ENCODE measurements at regions not wholly inside any gene's neighbourhood (a gene's known extent, or its start where the extent isn't known, plus 50 kb on each side); places are given as distances from the start of the nearest gene placed in this dataset.

DNA sequence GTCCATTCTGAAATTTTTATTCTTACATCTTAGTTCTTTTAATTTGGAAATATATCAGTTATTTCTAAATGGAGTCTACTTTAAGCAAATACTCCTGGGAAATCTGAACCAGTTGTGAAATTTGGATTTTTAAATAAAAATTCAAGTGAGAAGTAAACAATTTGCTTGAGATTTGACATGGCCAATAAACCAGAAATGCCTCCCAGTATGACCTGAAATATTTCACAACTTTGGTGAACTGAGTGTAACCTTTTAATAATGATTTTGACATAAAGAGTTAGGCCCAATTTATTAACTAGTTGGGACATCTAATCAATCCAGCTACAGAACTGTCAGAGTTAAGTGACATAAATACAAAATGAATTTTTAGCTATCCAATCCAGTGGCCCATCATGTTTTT lies 192.0 kb downstream of the ZC3H11B start:
- no peak for TF ChIP-seq EZH2phosphoT487 (IDR thresholded peaks at IDR 0.05; ENCODE audit: borderline replicate concordance, low read length)
- TF ChIP-seq EZH2 (IDR thresholded peaks at IDR 0.05; ENCODE audit: low read length, unreplicated experiment), result no peak
- TF ChIP-seq, protein P1, sequence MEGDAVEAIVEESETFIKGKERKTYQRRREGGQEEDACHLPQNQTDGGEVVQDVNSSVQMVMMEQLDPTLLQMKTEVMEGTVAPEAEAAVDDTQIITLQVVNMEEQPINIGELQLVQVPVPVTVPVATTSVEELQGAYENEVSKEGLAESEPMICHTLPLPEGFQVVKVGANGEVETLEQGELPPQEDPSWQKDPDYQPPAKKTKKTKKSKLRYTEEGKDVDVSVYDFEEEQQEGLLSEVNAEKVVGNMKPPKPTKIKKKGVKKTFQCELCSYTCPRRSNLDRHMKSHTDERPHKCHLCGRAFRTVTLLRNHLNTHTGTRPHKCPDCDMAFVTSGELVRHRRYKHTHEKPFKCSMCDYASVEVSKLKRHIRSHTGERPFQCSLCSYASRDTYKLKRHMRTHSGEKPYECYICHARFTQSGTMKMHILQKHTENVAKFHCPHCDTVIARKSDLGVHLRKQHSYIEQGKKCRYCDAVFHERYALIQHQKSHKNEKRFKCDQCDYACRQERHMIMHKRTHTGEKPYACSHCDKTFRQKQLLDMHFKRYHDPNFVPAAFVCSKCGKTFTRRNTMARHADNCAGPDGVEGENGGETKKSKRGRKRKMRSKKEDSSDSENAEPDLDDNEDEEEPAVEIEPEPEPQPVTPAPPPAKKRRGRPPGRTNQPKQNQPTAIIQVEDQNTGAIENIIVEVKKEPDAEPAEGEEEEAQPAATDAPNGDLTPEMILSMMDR (conservative IDR thresholded peaks at IDR 0.05; ENCODE audit: low read depth, low read length), result no peak
- Histone ChIP-seq H3K9ac (ENCODE audit: low read length) (no peak overlapping the region), H2AFZ (ENCODE audit: low read length) (no peak overlapping the region), H3K4me2 (ENCODE audit: low read length) (no peak overlapping the region), H3K27me3 (ENCODE audit: low read length) (no peaks in the 10 kb centered on the region), H3K9me3 (ENCODE audit: low read length) (no peaks in the 10 kb centered on the region), H3F3A (ENCODE audit: low read length, unreplicated experiment) (no peaks in the 10 kb centered on the region), H3K79me2 (ENCODE audit: low read length) (no peaks in the 10 kb centered on the region), H3K4me1 (ENCODE audit: insufficient read depth, low read length) (peaks cover 22% of the 10 kb centered on the region), H3K36me3 (ENCODE audit: low read depth, low read length) (no peaks in the 10 kb centered on the region), H3K9me2 (replicated peaks; ENCODE audit: low read length) (no peaks in the 10 kb centered on the region), H3K4me3 (ENCODE audit: low read length) (no peak overlapping the region), H4K20me1 (ENCODE audit: low read length) (no peaks in the 10 kb centered on the region), H3K27ac (ENCODE audit: low read length) (no peak overlapping the region)
- CTCF ChIA-PET, result no interaction called here
- DNase-seq (no peak), ATAC-seq (no peak)
- no TSS peak for BruUV-seq (replicated peaks)
- intact Hi-C loops (cut with micrococcal nuclease), result no loop called here
- POLR2A ChIA-PET (ENCODE audit: unreplicated experiment), result no interaction called here

DNA sequence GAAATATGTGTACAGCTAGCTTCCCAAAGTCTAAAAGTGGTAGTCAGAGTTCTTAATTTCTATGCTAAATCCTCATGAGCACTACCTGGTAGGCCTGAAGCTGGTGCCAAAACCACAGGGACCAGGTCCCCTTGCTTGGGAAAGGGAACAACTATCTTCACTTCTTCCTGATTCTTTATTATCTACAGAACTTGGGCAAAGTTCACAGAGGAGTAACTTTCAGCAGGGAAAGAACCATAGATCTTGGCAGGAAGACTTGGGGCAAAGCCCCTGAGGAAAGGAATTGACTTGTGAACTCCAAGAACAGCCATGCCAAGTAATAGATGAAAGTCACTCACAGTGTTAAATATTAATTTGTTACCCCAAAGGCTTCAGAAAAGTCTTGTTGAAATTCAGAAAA lies 193.0 kb downstream of the ZC3H11B start:
- H3K9me3 ChIP-seq (ENCODE audit: low read length), result no peaks in the 10 kb centered on the region
- H3K9me2 ChIP-seq (replicated peaks; ENCODE audit: low read length), result no peaks in the 10 kb centered on the region
- H3K27ac ChIP-seq (ENCODE audit: low read length), result no peak overlapping the region
- DNase-seq (no peak), ATAC-seq (no peak)
- POLR2A ChIA-PET (ENCODE audit: unreplicated experiment), result no interaction called here
- CTCF ChIA-PET, result no interaction called here
- H4K20me1 ChIP-seq (ENCODE audit: low read length), result no peaks in the 10 kb centered on the region
- no peaks in the 10 kb centered on the region for H3K27me3 ChIP-seq (ENCODE audit: low read length)
- H3K79me2 ChIP-seq (ENCODE audit: low read length), result no peaks in the 10 kb centered on the region
- H3K4me2 ChIP-seq (ENCODE audit: low read length), result no peak overlapping the region
- H3K9ac ChIP-seq (ENCODE audit: low read length), result no peak overlapping the region
- TF ChIP-seq EZH2phosphoT487 (IDR thresholded peaks at IDR 0.05; ENCODE audit: borderline replicate concordance, low read length) (no peak), EZH2 (IDR thresholded peaks at IDR 0.05; ENCODE audit: low read length, unreplicated experiment) (no peak)
- TF ChIP-seq, protein P1 (conservative IDR thresholded peaks at IDR 0.05; ENCODE audit: low read depth, low read length), result no peak
- H3F3A ChIP-seq (ENCODE audit: low read length, unreplicated experiment), result no peaks in the 10 kb centered on the region
- no peak overlapping the region for H2AFZ ChIP-seq (ENCODE audit: low read length)
- no peak overlapping the region for H3K4me3 ChIP-seq (ENCODE audit: low read length)
- peaks cover 22% of the 10 kb centered on the region for H3K4me1 ChIP-seq (ENCODE audit: insufficient read depth, low read length)
- intact Hi-C loops (cut with micrococcal nuclease), result loop anchor here (5.0 kb wide), 1 partner anchor 1088 kb away; no protein-coding TSS in a partner anchor
- no peaks in the 10 kb centered on the region for H3K36me3 ChIP-seq (ENCODE audit: low read depth, low read length)
- no TSS peak for BruUV-seq (replicated peaks)

DNA sequence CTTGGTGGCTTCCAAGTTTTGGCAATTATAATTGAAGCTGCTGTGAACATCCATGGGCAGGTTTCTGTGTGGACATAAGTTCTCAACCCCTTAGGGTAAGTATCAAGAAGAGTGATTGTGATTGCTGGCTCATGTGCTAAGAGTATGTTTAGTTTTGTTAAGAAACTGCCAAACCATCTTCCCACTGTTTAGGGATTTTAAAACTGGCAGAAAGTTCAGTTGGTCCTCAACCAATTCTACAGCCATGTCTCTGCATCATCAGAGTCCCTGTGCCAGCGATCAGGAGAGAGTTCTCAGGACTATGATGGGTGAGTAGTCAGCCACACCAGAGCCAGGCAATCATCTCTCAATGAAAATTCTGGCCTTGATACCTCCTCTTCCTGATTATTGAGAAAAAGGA lies 193.8 kb downstream of the ZC3H11B start:
- peaks cover 28% of the 10 kb centered on the region for H3K4me1 ChIP-seq (ENCODE audit: insufficient read depth, low read length)
- H4K20me1 ChIP-seq (ENCODE audit: low read length), result no peaks in the 10 kb centered on the region
- DNase-seq, result no peak
- H3K27ac ChIP-seq (ENCODE audit: low read length), result no peak overlapping the region
- H3K9ac ChIP-seq (ENCODE audit: low read length), result no peak overlapping the region
- no peak overlapping the region for H3K4me2 ChIP-seq (ENCODE audit: low read length)
- no peak overlapping the region for H2AFZ ChIP-seq (ENCODE audit: low read length)
- TF ChIP-seq EZH2 (IDR thresholded peaks at IDR 0.05; ENCODE audit: low read length, unreplicated experiment) (no peak), EZH2phosphoT487 (IDR thresholded peaks at IDR 0.05; ENCODE audit: borderline replicate concordance, low read length) (no peak)
- TF ChIP-seq, protein P1 (conservative IDR thresholded peaks at IDR 0.05; ENCODE audit: low read depth, low read length), result no peak
- no peak overlapping the region for H3K4me3 ChIP-seq (ENCODE audit: low read length)
- ATAC-seq, result no peak
- H3F3A ChIP-seq (ENCODE audit: low read length, unreplicated experiment), result no peaks in the 10 kb centered on the region
- no peaks in the 10 kb centered on the region for H3K9me2 ChIP-seq (replicated peaks; ENCODE audit: low read length)
- no peaks in the 10 kb centered on the region for H3K36me3 ChIP-seq (ENCODE audit: low read depth, low read length)
- H3K9me3 ChIP-seq (ENCODE audit: low read length), result no peaks in the 10 kb centered on the region
- intact Hi-C loops (cut with micrococcal nuclease), result loop anchor here (5.0 kb wide), 1 partner anchor 1087 kb away; no protein-coding TSS in a partner anchor
- no peaks in the 10 kb centered on the region for H3K79me2 ChIP-seq (ENCODE audit: low read length)
- no TSS peak for BruUV-seq (replicated peaks)
- CTCF ChIA-PET, result no interaction called here
- POLR2A ChIA-PET (ENCODE audit: unreplicated experiment), result no interaction called here
- no peaks in the 10 kb centered on the region for H3K27me3 ChIP-seq (ENCODE audit: low read length)

Data from PC-3 (cell line).